A673 (cell line): ENCODE measurements at regions not wholly inside any gene's neighbourhood (a gene's known extent, or its start where the extent isn't known, plus 50 kb on each side); places are given as distances from the start of the nearest gene placed in this dataset.

ENCODE experiments used
- EZH2 ChIP-seq: fragments of 200-600 bp; sonication (generic); IDR thresholded peaks from 2 replicates; pipeline ENCODE4 v1.6.1; 2017; ENCODE audit warnings: borderline replicate concordance, low read depth, mild to moderate bottlenecking, mixed read lengths, antibody characterized with exemption, low read length; ENCODE audit not compliant: poor library complexity, severe bottlenecking
- TF ChIP-seq, protein P1 (sequence below): fragments of 300-800, 200-600 bp; sonication (generic); conservative IDR thresholded peaks from 2 replicates; pipeline ENCODE4 v1.5.1; 2017; ENCODE audit warnings: low read depth, mild to moderate bottlenecking, antibody characterized with exemption, low read length, moderate library complexity, mixed read lengths

DNA sequence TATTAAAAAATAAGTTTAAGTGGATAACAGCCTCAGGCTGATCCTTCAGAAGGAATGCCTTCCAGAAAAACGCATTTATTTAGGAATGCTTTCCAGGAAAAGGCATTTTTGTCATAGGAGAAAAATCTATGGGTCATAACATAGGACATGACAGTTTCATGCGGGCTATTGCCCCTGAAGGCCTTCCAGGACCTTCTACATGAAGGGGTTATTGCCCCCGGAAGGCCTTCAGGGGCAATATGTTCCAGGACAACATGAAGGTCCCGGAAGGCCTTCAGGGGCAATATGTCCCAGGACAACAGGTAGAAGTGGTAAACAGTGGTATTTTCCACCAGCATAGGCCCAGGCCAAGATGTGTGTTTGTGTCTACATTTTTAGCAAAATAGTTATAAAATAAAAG is 191.3 kb upstream of the RASA1 start:
- TF ChIP-seq, protein P1, sequence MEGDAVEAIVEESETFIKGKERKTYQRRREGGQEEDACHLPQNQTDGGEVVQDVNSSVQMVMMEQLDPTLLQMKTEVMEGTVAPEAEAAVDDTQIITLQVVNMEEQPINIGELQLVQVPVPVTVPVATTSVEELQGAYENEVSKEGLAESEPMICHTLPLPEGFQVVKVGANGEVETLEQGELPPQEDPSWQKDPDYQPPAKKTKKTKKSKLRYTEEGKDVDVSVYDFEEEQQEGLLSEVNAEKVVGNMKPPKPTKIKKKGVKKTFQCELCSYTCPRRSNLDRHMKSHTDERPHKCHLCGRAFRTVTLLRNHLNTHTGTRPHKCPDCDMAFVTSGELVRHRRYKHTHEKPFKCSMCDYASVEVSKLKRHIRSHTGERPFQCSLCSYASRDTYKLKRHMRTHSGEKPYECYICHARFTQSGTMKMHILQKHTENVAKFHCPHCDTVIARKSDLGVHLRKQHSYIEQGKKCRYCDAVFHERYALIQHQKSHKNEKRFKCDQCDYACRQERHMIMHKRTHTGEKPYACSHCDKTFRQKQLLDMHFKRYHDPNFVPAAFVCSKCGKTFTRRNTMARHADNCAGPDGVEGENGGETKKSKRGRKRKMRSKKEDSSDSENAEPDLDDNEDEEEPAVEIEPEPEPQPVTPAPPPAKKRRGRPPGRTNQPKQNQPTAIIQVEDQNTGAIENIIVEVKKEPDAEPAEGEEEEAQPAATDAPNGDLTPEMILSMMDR = no peak
- no peak for TF ChIP-seq EZH2
